WI38 (cell line): ENCODE measurements at regions not wholly inside any gene's neighbourhood (a gene's known extent, or its start where the extent isn't known, plus 50 kb on each side); places are given as distances from the start of the nearest gene placed in this dataset.

Experiments
- H3K4me3 ChIP-seq: 2 replicates; pipeline ENCODE4 v1.5.1; 2011; ENCODE audit warnings: low read depth, mild to moderate bottlenecking, control low read depth, low read length
- TF ChIP-seq, protein P1 (sequence below): IDR thresholded peaks from 2 replicates; pipeline ENCODE4 v1.5.1; 2012; ENCODE audit warnings: low read depth, mild to moderate bottlenecking, control low read depth, low read length

DNA sequence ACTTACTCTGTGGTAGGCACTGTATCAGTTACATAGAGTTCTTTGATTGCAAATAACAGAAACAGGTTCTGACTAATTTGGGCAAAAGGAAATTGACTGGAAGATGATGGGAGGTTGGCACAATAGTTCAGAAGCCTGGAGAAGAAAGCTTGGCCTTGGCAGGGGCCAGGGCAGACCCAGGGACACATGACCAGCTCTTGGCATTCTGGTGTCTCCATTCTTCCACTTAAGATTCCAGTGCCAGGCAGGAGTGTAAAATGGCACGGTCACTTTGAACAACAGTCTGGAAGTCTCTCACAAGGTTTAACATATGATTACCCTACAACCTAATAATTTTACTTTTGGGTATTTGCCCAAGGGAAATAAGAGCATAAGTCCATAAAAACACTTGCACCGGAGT, 175.9 kb downstream of the BCOR start:
- TF ChIP-seq, protein P1, sequence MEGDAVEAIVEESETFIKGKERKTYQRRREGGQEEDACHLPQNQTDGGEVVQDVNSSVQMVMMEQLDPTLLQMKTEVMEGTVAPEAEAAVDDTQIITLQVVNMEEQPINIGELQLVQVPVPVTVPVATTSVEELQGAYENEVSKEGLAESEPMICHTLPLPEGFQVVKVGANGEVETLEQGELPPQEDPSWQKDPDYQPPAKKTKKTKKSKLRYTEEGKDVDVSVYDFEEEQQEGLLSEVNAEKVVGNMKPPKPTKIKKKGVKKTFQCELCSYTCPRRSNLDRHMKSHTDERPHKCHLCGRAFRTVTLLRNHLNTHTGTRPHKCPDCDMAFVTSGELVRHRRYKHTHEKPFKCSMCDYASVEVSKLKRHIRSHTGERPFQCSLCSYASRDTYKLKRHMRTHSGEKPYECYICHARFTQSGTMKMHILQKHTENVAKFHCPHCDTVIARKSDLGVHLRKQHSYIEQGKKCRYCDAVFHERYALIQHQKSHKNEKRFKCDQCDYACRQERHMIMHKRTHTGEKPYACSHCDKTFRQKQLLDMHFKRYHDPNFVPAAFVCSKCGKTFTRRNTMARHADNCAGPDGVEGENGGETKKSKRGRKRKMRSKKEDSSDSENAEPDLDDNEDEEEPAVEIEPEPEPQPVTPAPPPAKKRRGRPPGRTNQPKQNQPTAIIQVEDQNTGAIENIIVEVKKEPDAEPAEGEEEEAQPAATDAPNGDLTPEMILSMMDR, result no peak
- H3K4me3 ChIP-seq, result no peak overlapping the region

DNA sequence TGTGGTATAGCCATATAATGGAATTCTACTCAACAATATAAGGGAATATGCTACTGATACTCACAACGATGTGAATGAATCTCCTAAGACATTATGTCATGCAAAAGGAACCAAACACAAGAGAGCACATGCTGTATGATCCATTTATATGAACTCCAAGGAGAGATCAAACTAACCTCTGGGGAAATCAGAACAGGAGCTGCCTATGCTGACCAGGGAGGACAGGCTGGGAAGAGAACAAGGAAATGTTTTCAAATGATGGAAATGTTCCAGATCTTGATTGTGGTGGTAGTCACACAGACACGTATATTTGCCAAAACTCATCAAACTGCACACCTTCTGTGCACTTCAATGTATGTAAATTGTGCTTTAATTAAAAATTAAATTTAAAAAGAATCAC, 175.3 kb downstream of the BCOR start:
- no peak overlapping the region for H3K4me3 ChIP-seq
- TF ChIP-seq, protein P1, result no peak

DNA sequence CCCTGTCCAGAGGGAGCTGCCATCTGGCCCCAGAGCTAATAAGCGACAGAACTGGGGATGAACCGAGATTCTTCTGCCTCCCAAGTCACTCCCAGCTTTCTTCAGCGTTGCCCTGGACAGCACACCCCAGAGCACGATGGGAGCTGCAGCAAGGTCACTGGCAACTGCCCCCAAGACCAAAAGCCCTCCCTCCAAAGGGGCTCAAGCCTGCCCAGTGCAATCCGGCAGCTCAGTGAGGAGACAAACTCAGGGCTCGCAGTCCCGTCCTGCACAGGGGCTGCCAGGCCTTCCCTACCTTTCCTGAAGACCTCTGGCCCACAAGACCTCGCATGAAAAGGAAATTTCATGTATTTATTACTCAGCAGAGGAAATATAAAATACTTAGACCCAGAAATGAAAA, 174.8 kb downstream of the BCOR start:
- TF ChIP-seq, protein P1, result no peak
- no peak overlapping the region for H3K4me3 ChIP-seq

DNA sequence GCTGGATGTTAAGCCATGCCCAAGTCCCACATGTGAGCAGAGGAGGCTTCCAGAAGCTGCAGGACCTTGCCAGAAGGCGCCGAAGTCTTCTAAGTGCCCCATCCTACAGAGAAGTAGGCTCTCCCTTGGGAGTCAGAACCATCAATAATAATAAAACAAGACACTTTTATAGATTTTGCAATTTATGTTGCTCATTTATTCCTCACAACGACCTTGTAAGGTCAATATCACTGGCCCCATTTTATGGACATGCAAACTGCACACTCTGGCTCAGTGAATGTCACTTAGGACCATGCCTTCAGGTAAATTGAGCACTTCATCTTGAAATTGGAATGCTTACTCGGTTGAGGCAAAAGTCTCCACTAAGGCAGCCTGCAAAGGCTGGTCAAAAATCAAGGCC, 170.4 kb downstream of the BCOR start:
- TF ChIP-seq, protein P1, result no peak
- no peak overlapping the region for H3K4me3 ChIP-seq

DNA sequence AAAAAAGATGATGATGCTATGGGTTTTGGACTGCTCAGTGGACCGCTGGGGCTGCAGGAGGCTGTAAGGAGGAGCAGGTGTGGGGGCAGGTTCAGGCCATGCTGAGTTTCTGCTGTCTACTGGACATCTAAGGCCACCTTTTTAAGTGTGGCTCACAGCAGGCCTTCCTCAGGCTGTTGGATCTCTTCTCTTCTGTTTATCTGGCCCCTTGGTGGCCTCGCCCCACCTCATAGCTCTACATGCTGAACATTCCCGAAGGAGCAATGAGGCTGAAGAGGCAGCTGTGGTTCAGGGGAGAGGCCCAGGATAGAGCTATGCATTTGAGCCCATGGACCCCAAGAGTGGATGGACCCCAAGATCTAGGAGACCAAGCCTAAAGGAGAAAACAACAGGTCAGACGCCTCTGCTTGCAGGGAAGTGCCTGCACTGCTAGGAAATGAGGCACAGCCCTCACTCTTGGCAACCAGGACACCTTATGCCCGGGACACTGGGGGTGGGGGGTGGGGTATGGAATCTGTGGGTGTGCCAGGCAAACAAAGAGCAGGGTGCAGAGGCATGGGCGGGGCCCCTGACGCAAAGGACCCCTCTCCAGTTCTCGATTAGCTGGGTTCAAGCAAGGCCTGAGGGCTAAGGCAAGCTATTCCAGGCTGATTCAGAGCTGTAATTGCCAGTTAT, 168.9 kb downstream of the BCOR start:
- H3K4me3 ChIP-seq, result no peak overlapping the region
- TF ChIP-seq, protein P1, result no peak

DNA sequence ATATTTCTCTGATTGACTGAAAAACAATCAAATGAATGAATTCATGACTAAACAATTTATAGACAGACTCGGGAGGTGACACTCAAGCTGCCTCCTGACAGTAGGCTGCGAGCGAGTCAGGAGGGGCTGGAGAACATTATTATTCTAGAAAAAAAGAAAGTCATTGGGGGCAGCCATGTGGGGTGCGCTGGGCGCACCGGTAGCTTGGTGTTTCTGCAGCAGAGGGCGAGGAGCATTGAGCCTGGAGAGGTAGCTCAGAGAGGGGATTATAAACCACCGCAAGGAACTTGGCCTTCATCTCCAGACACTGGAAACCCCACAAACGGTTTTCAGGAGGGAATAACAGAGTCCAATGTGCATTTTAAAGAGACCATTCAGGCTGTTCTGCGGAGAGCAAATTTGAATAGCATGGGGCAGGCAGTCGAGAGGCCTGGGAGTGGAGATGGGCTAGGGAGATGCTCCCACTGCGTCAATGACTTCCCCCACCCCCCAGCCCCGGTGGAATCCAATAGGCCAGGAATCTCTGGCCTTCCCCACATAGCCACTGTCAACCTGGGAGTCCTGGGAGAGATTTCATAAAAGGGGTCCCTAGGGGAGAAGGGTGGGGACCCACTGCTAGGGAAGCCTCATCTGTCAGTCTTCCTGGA, 168.3 kb downstream of the BCOR start:
- TF ChIP-seq, protein P1, result no peak
- H3K4me3 ChIP-seq, result no peak overlapping the region

DNA sequence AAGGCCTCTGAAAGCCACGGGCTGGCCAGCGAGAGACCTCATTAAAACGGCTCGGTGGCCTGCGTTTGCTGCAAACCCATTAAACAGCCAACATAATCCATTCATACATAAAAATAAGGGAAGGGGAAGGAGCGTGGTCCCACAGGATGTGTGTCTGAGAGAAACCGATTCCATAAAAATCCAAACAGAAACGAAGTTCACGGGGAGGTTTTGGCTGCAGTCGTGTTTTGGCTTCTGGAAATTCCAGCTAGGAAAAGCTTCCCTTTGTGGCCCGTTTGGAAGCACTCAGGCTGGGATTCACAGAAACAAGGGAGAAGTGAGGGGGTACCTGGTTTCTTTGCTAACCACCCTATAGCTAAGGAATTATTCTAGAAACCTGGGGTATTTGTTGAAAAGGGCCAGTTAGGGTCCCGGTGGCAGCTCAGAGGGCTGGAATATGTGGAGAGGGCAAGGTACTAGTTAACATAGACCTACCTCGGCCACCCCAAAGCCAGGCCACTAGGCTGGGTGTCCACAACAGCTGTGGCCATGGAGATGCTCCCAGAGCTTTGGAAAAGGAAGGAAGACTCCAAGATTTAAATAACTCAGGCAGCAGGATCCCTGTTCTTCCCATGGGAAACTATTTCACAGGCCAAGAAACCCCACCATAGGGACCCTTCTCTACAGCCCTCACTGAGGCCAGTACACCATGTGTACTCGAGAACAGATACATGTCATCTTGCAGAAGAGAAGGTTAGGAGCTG, 166.8 kb downstream of the BCOR start:
- no peak overlapping the region for H3K4me3 ChIP-seq
- TF ChIP-seq, protein P1, result no peak
